Karpas-422 (cell line): ENCODE measurements at regions not wholly inside any gene's neighbourhood (a gene's known extent, or its start where the extent isn't known, plus 50 kb on each side); places are given as distances from the start of the nearest gene placed in this dataset.

Source experiments
- DNase-seq: peaks from one replicate; pipeline ENCODE4 v3.0.0-alpha.2; 2015
- H2AFZ ChIP-seq: fragments of 200-600 bp; sonication (generic); 2 replicates; pipeline ENCODE4 v1.6.1; 2014; ENCODE audit warnings: antibody characterized with exemption, low read length, mixed read lengths
- H3K27ac ChIP-seq: fragments of 200-600 bp; sonication (generic); 2 replicates; pipeline ENCODE4 v1.5.1; 2014; ENCODE audit warnings: mild to moderate bottlenecking, low read length, moderate library complexity
- H3K27me3 ChIP-seq: fragments of 200-600 bp; sonication (generic); 2 replicates; pipeline ENCODE4 v1.6.1; 2014; ENCODE audit warnings: low read length, mixed read lengths
- H3K36me3 ChIP-seq: fragments of 200-600 bp; sonication (generic); 2 replicates; pipeline ENCODE4 v1.6.1; 2014; ENCODE audit warnings: low read length, mixed read lengths; ENCODE audit not compliant: insufficient read depth
- H3K4me1 ChIP-seq: fragments of 200-600 bp; sonication (generic); 2 replicates; pipeline ENCODE4 v1.6.1; 2014; ENCODE audit warnings: mild to moderate bottlenecking, low read length, mixed read lengths
- H3K4me2 ChIP-seq: fragments of 200-600 bp; sonication (generic); 2 replicates; pipeline ENCODE4 v1.6.1; 2014; ENCODE audit warnings: low read length, low read depth, mild to moderate bottlenecking; ENCODE audit not compliant: poor library complexity, severe bottlenecking
- H3K4me3 ChIP-seq: fragments of 200-600 bp; sonication (generic); 2 replicates; pipeline ENCODE4 v1.5.1; 2014; ENCODE audit warnings: mild to moderate bottlenecking, antibody characterized with exemption, low read length, mixed read lengths
- H3K79me2 ChIP-seq: fragments of 200-600 bp; sonication (generic); 2 replicates; pipeline ENCODE4 v1.6.1; 2014; ENCODE audit warnings: mild to moderate bottlenecking, low read length, mixed read lengths
- H3K9ac ChIP-seq: fragments of 200-600 bp; sonication (generic); 2 replicates; pipeline ENCODE4 v1.6.0; 2014; ENCODE audit warnings: low read length
- H3K9me2 ChIP-seq: fragments of 200-600 bp; sonication (generic), shearing (Covaris generic); replicated peaks from 2 replicates; pipeline ENCODE4 v1.6.0; 2014; ENCODE audit warnings: mild to moderate bottlenecking, low read length, moderate library complexity; ENCODE audit not compliant: insufficient read depth
- H3K9me3 ChIP-seq: fragments of 300-700, 200-600 bp; sonication (generic); 2 replicates; pipeline ENCODE4 v1.6.1; 2014; ENCODE audit warnings: low read length, mixed read lengths
- H4K20me1 ChIP-seq: fragments of 200-600 bp; sonication (generic); 2 replicates; pipeline ENCODE4 v1.6.1; 2014; ENCODE audit warnings: mild to moderate bottlenecking, antibody characterized with exemption, low read length, low read depth; ENCODE audit not compliant: insufficient read depth

DNA sequence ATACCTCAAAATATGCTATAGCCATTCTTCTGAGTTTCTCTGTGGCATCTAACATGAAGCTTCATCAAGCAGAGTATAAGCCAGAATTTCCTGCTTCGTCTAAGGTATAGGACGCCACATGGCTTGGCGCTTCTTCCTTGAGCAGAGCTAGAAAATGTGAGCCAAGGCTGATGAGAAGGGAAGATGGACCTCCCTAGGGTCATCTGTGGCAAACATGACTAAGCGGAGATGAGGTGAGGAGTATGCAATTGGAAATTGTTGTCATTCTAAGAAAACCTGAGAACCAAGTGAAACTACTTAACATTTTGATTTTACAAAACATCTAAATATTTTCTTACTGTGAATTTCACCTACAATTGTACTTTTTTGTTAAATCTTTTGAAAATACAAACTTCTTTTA, 466.5 kb downstream of the PSAT1 start:
- no peaks in the 10 kb centered on the region for H3K9me3 ChIP-seq
- no peaks in the 10 kb centered on the region for H4K20me1 ChIP-seq
- no peaks in the 10 kb centered on the region for H3K4me1 ChIP-seq
- 0 out of 2 replicates have a peak, but pooled peaks cover 3% of the 10 kb centered on the region for H3K27me3 ChIP-seq
- no peak overlapping the region for H2AFZ ChIP-seq
- H3K9ac ChIP-seq, result no peak overlapping the region
- H3K79me2 ChIP-seq, result no peaks in the 10 kb centered on the region
- no peak overlapping the region for H3K4me3 ChIP-seq
- no peak for DNase-seq
- no peaks in the 10 kb centered on the region for H3K9me2 ChIP-seq
- no peak overlapping the region for H3K4me2 ChIP-seq
- no peak overlapping the region for H3K27ac ChIP-seq
- no peaks in the 10 kb centered on the region for H3K36me3 ChIP-seq

DNA sequence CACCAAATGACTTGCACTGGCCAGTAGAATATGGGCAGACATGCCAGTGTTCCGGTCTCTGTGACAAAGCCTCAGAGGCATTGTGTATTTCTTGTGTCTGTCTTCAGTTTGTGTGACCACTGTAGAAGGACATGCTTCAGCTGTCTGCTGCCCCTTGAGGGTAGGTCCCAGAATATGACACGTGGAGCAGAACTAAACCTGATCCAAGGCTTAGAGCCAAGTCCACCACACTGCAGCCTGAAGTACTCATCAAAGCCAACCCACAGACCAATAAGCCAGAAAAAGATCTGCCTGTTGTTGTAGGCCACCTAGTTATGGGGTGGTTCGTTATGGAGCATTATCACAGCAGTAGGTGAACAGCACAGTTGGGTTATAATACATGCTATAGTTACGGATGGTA, 468.9 kb downstream of the PSAT1 start:
- H3K4me2 ChIP-seq, result no peak overlapping the region
- H3K4me3 ChIP-seq, result no peak overlapping the region
- H3K36me3 ChIP-seq, result no peaks in the 10 kb centered on the region
- DNase-seq, result no peak
- H4K20me1 ChIP-seq, result no peaks in the 10 kb centered on the region
- H3K9me3 ChIP-seq, result no peaks in the 10 kb centered on the region
- H3K9ac ChIP-seq, result no peak overlapping the region
- H3K27me3 ChIP-seq, result 0 out of 2 replicates have a peak, but pooled peaks cover 3% of the 10 kb centered on the region
- no peak overlapping the region for H3K27ac ChIP-seq
- H3K9me2 ChIP-seq, result no peaks in the 10 kb centered on the region
- no peaks in the 10 kb centered on the region for H3K79me2 ChIP-seq
- no peak overlapping the region for H2AFZ ChIP-seq
- no peaks in the 10 kb centered on the region for H3K4me1 ChIP-seq

DNA sequence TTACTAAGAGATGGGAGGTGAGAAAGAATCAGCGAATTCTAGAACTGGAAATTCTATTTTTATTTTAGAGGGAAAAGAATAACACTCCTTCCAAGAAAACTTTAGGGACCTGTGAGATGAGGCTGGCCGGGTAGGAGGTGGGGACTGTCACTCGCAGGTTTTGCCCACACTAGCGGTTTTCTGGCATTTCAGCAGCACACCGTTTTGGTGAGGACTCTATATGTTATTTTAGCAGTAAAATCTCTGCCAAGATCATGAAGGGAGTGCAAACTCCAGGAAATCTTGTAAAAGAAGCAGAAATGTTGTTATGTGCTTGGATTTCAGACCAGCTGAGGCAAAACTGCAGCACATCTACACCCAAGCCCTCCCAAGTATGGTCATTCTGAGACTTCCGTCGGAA, 470.6 kb downstream of the PSAT1 start:
- no peaks in the 10 kb centered on the region for H3K9me3 ChIP-seq
- H3K27me3 ChIP-seq, result 0 out of 2 replicates have a peak, but pooled peaks cover 3% of the 10 kb centered on the region
- no peak overlapping the region for H3K9ac ChIP-seq
- no peaks in the 10 kb centered on the region for H3K36me3 ChIP-seq
- H2AFZ ChIP-seq, result no peak overlapping the region
- H3K9me2 ChIP-seq, result no peaks in the 10 kb centered on the region
- H4K20me1 ChIP-seq, result no peaks in the 10 kb centered on the region
- H3K27ac ChIP-seq, result no peak overlapping the region
- H3K79me2 ChIP-seq, result no peaks in the 10 kb centered on the region
- H3K4me3 ChIP-seq, result no peak overlapping the region
- DNase-seq, result no peak
- no peaks in the 10 kb centered on the region for H3K4me1 ChIP-seq
- H3K4me2 ChIP-seq, result no peak overlapping the region

DNA sequence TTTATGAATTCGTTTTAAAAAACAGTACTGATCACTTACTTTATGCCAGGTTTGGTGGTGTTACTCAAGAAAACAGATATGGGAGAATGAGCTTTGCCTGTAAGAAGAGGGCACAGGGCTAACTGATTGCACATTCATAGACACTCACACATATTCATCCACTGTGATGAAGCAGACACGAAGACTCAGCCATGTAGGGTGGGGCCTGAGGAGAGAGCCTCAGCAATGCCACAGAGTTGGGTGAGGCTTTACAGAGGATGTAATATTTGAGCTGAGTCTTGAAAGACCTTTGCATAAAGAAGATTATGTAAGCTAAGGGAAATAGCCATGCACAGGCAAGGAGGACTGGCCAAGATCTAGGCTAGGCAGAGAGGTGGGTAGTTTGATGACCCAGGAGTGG, 472.8 kb downstream of the PSAT1 start:
- Histone ChIP-seq H3K36me3 (no peaks in the 10 kb centered on the region), H3K9me3 (no peaks in the 10 kb centered on the region), H3K4me1 (no peaks in the 10 kb centered on the region), H3K27me3 (0 out of 2 replicates have a peak, but pooled peaks cover 3% of the 10 kb centered on the region), H3K9me2 (no peaks in the 10 kb centered on the region), H2AFZ (no peak overlapping the region), H3K79me2 (no peaks in the 10 kb centered on the region), H3K4me3 (no peak overlapping the region), H3K4me2 (no peak overlapping the region), H3K27ac (no peak overlapping the region), H4K20me1 (no peaks in the 10 kb centered on the region), H3K9ac (no peak overlapping the region)
- DNase-seq, result no peak

DNA sequence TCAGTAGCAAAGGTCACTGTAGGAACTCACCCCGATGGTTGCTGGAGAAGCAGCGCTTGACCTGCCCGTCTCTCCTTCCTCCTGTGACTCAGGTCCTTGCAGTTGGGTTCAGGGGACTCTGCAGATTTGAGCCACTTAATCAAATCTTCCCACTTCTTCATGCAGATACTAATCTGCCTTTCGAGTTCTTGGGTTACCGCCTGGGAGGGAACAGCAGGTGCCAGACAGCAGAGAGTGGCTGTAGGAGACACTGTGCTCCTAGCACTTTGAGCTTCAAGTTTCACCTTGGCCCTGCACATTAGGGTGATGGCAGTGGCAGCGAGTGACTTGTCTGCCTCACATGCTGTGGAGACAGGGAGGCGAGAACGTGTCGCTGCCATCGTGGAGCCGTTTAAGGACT, 478.3 kb downstream of the PSAT1 start:
- H3K9ac ChIP-seq, result no peak overlapping the region
- H3K36me3 ChIP-seq, result no peaks in the 10 kb centered on the region
- H3K4me1 ChIP-seq, result peaks cover 16% of the 10 kb centered on the region
- no peak for DNase-seq
- H3K9me3 ChIP-seq, result no peaks in the 10 kb centered on the region
- no peak overlapping the region for H2AFZ ChIP-seq
- no peaks in the 10 kb centered on the region for H3K79me2 ChIP-seq
- no peaks in the 10 kb centered on the region for H4K20me1 ChIP-seq
- H3K4me3 ChIP-seq, result no peak overlapping the region
- H3K27me3 ChIP-seq, result no peaks in the 10 kb centered on the region
- no peak overlapping the region for H3K4me2 ChIP-seq
- no peaks in the 10 kb centered on the region for H3K9me2 ChIP-seq
- no peak overlapping the region for H3K27ac ChIP-seq

DNA sequence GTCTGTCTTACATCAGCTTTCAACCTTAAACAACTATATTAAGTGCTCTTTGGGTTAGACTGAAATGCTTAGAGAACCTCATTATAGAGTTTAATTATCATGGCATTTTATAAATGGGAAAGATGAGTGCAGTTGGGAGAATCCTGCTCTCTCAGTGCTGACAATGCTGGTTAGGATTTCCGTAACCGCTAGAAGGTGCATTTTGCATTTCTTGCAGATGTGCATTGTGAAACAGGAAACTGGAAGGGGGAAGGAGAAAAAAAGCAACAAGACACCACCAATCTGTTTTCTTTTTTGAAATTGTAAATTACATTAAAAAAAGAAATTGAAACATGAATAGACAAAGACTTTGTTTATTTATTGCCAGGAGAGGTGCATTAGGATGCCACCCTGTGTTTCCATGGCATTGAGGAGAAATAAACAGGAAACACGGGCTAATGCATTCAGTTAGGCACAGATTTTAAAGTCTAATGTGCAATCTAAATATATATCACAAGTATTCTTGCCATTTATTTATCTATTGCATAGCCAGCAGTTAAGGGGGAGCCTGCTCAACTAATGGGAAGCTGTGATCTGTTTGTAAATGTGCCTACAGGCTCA, 478.9 kb downstream of the PSAT1 start:
- Histone ChIP-seq H3K36me3 (no peaks in the 10 kb centered on the region), H3K9ac (no peak overlapping the region), H3K9me2 (no peaks in the 10 kb centered on the region), H3K9me3 (no peaks in the 10 kb centered on the region), H3K4me2 (peak overlapping the region; percentile 14), H3K27ac (no peak overlapping the region), H3K4me3 (no peak overlapping the region), H2AFZ (no peak overlapping the region), H3K27me3 (no peaks in the 10 kb centered on the region), H3K4me1 (peaks cover 16% of the 10 kb centered on the region), H4K20me1 (no peaks in the 10 kb centered on the region), H3K79me2 (no peaks in the 10 kb centered on the region)
- DNase-seq, result peak; percentile 44

GRCh38 chr9:78777747-78778146, 480.8 kb downstream of the PSAT1 start:
- H3K9me3 ChIP-seq, result no peaks in the 10 kb centered on the region
- H3K79me2 ChIP-seq, result no peaks in the 10 kb centered on the region
- H3K36me3 ChIP-seq, result no peaks in the 10 kb centered on the region
- H2AFZ ChIP-seq, result no peak overlapping the region
- no peak overlapping the region for H3K4me2 ChIP-seq
- H3K27me3 ChIP-seq, result no peaks in the 10 kb centered on the region
- peaks cover 16% of the 10 kb centered on the region for H3K4me1 ChIP-seq
- H4K20me1 ChIP-seq, result no peaks in the 10 kb centered on the region
- no peak overlapping the region for H3K27ac ChIP-seq
- no peak overlapping the region for H3K4me3 ChIP-seq
- DNase-seq, result no peak
- no peak overlapping the region for H3K9ac ChIP-seq
- no peaks in the 10 kb centered on the region for H3K9me2 ChIP-seq

DNA sequence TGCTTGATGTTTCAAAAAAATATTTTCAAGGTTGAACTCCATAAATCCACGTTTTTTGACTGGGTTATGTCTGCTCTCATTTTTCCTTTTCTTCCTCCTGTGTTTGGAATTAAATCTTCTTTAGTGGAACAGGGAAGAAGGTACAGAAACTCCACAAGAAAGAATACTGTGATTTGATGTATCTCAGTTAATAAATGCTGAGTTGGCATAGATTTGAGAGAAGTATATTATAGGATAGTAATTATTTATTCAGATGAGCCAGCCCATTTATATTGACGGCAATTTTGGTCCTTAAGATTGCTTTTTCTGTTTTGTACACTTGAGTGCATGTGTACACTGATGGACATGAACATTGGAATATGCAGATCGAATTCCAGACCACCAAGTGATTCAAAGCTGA, 481.4 kb downstream of the PSAT1 start:
- Histone ChIP-seq H3K9ac (no peak overlapping the region), H3K27me3 (no peaks in the 10 kb centered on the region), H3K79me2 (no peaks in the 10 kb centered on the region), H3K4me2 (no peak overlapping the region), H3K27ac (no peak overlapping the region), H2AFZ (no peak overlapping the region), H3K4me1 (peaks cover 16% of the 10 kb centered on the region), H3K4me3 (no peak overlapping the region), H3K9me3 (no peaks in the 10 kb centered on the region), H4K20me1 (no peaks in the 10 kb centered on the region), H3K36me3 (no peaks in the 10 kb centered on the region), H3K9me2 (no peaks in the 10 kb centered on the region)
- DNase-seq, result no peak
